Retinal pigment epithelial cell (primary cell): ENCODE measurements at regions not wholly inside any gene's neighbourhood (a gene's known extent, or its start where the extent isn't known, plus 50 kb on each side); places are given as distances from the start of the nearest gene placed in this dataset.

ENCODE experiments used
- DNase-seq: peaks from one replicate; pipeline ENCODE4 v3.0.0-alpha.2; 2010; ENCODE audit warnings: low read depth
- H3K4me3 ChIP-seq: 2 replicates; pipeline ENCODE4 v1.5.1; 2011; ENCODE audit warnings: mild to moderate bottlenecking, low read length, control low read depth, moderate library complexity
- CTCF ChIP-seq: conservative IDR thresholded peaks from 2 replicates; pipeline ENCODE4 v1.5.1; 2011; ENCODE audit warnings: low read depth, low read length, control low read depth, inconsistent platforms

GRCh38 chr10:7098160-7098762 lies 312.6 kb downstream of the SFMBT2 start:
- no peak overlapping the region for H3K4me3 ChIP-seq
- DNase-seq: no peak
- TF ChIP-seq CTCF: no peak

GRCh38 chr10:7094781-7095180 lies 316.1 kb downstream of the SFMBT2 start:
- no peak overlapping the region for H3K4me3 ChIP-seq
- TF ChIP-seq CTCF: no peak
- no peak for DNase-seq

GRCh38 chr10:7093368-7093767 lies 317.5 kb downstream of the SFMBT2 start:
- no peak overlapping the region for H3K4me3 ChIP-seq
- DNase-seq: no peak
- TF ChIP-seq CTCF: no peak

GRCh38 chr10:7092603-7093002 lies 318.2 kb downstream of the SFMBT2 start:
- no peak for TF ChIP-seq CTCF
- no peak for DNase-seq
- no peak overlapping the region for H3K4me3 ChIP-seq

GRCh38 chr10:7090529-7090928 lies 320.3 kb downstream of the SFMBT2 start:
- no peak for DNase-seq
- no peak for TF ChIP-seq CTCF
- H3K4me3 ChIP-seq: no peak overlapping the region

GRCh38 chr10:7085913-7086589 lies 324.8 kb downstream of the SFMBT2 start:
- no peak overlapping the region for H3K4me3 ChIP-seq
- peak; percentile 33 for TF ChIP-seq CTCF
- no peak for DNase-seq

GRCh38 chr10:7085147-7085912 lies 325.5 kb downstream of the SFMBT2 start:
- peak overlapping the region; percentile 5 for H3K4me3 ChIP-seq
- no peak for DNase-seq
- no peak for TF ChIP-seq CTCF
